DOHH2 (cell line): ENCODE measurements at regions not wholly inside any gene's neighbourhood (a gene's known extent, or its start where the extent isn't known, plus 50 kb on each side); places are given as distances from the start of the nearest gene placed in this dataset.

Experiments
- H3F3A ChIP-seq: fragments of 200-600 bp; sonication (generic), shearing (Covaris generic); 2 replicates; pipeline ENCODE4 v1.6.0; 2016; ENCODE audit warnings: antibody characterized with exemption, mild to moderate bottlenecking; ENCODE audit not compliant: control insufficient read depth, insufficient read depth
- H3K27ac ChIP-seq: fragments of 200-600 bp; sonication (generic); 2 replicates; pipeline ENCODE4 v1.5.1; 2014; ENCODE audit warnings: low read depth, mild to moderate bottlenecking, low read length, moderate library complexity
- H3K27me3 ChIP-seq: fragments of 200-600 bp; sonication (generic); 2 replicates; pipeline ENCODE4 v1.6.1; 2014; ENCODE audit warnings: mild to moderate bottlenecking, low read length, mixed read lengths; ENCODE audit not compliant: control insufficient read depth
- H3K36me3 ChIP-seq: fragments of 200-600 bp; sonication (generic); 2 replicates; pipeline ENCODE4 v1.6.1; 2014; ENCODE audit warnings: mild to moderate bottlenecking, low read length, moderate library complexity, mixed read lengths; ENCODE audit not compliant: control insufficient read depth
- H3K4me1 ChIP-seq: fragments of 200-600 bp; sonication (generic); 2 replicates; pipeline ENCODE4 v1.6.1; 2014; ENCODE audit warnings: mild to moderate bottlenecking, low read length, mixed read lengths; ENCODE audit not compliant: control insufficient read depth
- H3K4me2 ChIP-seq: fragments of 200-600 bp; sonication (generic); 2 replicates; pipeline ENCODE4 v1.6.0; 2014; ENCODE audit warnings: mild to moderate bottlenecking, low read length, moderate library complexity
- H3K4me3 ChIP-seq: fragments of 200-600 bp; sonication (generic); 2 replicates; pipeline ENCODE4 v1.5.1; 2014; ENCODE audit warnings: mild to moderate bottlenecking, low read length, mixed read lengths
- H3K79me2 ChIP-seq: fragments of 200-600 bp; sonication (generic); 2 replicates; pipeline ENCODE4 v1.6.1; 2014; ENCODE audit warnings: mild to moderate bottlenecking, low read length, mixed read lengths; ENCODE audit not compliant: control insufficient read depth
- H3K9me2 ChIP-seq: fragments of 200-600 bp; sonication (generic); replicated peaks from 2 replicates; pipeline ENCODE4 v1.6.1; 2014; ENCODE audit warnings: mild to moderate bottlenecking, low read length, mixed read lengths; ENCODE audit not compliant: control insufficient read depth
- H3K9me3 ChIP-seq: fragments of 200-600 bp; sonication (generic); 2 replicates; pipeline ENCODE4 v1.6.1; 2014; ENCODE audit warnings: antibody characterized with exemption, low read length, mixed read lengths; ENCODE audit not compliant: control insufficient read depth, insufficient read depth
- H4K20me1 ChIP-seq: fragments of 200-600 bp; sonication (generic); 2 replicates; pipeline ENCODE4 v1.6.0; 2014; ENCODE audit warnings: low read depth, mild to moderate bottlenecking, antibody characterized with exemption, low read length, moderate library complexity; ENCODE audit not compliant: control insufficient read depth, insufficient read depth
- CTCF ChIP-seq: fragments of 200-600 bp; sonication (generic); IDR thresholded peaks from one replicate; pipeline ENCODE4 v1.5.1; 2014; ENCODE audit warnings: antibody characterized with exemption, mild to moderate bottlenecking, low read depth, low read length; ENCODE audit not compliant: poor library complexity, severe bottlenecking
- EZH2phosphoT487 ChIP-seq: fragments of 200-600 bp; sonication (generic); IDR thresholded peaks from 2 replicates; pipeline ENCODE4 v1.6.1; 2017; ENCODE audit warnings: borderline replicate concordance, mild to moderate bottlenecking, antibody characterized with exemption, low read length, moderate library complexity, mixed read lengths

GRCh38 chr12:40587970-40588369, 104.3 kb upstream of the CNTN1 start:
- no peaks in the 10 kb centered on the region for H3F3A ChIP-seq
- no peaks in the 10 kb centered on the region for H3K9me3 ChIP-seq
- no peaks in the 10 kb centered on the region for H3K36me3 ChIP-seq
- no peaks in the 10 kb centered on the region for H3K27me3 ChIP-seq
- H3K27ac ChIP-seq: no peak overlapping the region
- no peak for TF ChIP-seq EZH2phosphoT487
- no peak for TF ChIP-seq CTCF
- H3K9me2 ChIP-seq: no peaks in the 10 kb centered on the region
- no peak overlapping the region for H3K4me3 ChIP-seq
- no peaks in the 10 kb centered on the region for H3K4me1 ChIP-seq
- H3K79me2 ChIP-seq: no peaks in the 10 kb centered on the region
- no peaks in the 10 kb centered on the region for H4K20me1 ChIP-seq
- H3K4me2 ChIP-seq: no peak overlapping the region

- no peak overlapping the region for H3K27ac ChIP-seq
- H3K4me3 ChIP-seq: no peak overlapping the region
- no peaks in the 10 kb centered on the region for H3F3A ChIP-seq
- H3K4me1 ChIP-seq: no peaks in the 10 kb centered on the region
- TF ChIP-seq CTCF: no peak
- TF ChIP-seq EZH2phosphoT487: no peak
- no peaks in the 10 kb centered on the region for H3K9me2 ChIP-seq
- H4K20me1 ChIP-seq: no peaks in the 10 kb centered on the region
- H3K27me3 ChIP-seq: no peaks in the 10 kb centered on the region
- no peaks in the 10 kb centered on the region for H3K9me3 ChIP-seq
- no peaks in the 10 kb centered on the region for H3K79me2 ChIP-seq
- no peaks in the 10 kb centered on the region for H3K36me3 ChIP-seq
- H3K4me2 ChIP-seq: no peak overlapping the region
Observed at GRCh38 chr12:40597133-40597532, 95.1 kb upstream of the CNTN1 start.

- no peaks in the 10 kb centered on the region for H3K9me3 ChIP-seq
- H3K9me2 ChIP-seq: no peaks in the 10 kb centered on the region
- TF ChIP-seq EZH2phosphoT487 (no peak), CTCF (no peak)
Observed at GRCh38 chr12:40598073-40598472, 94.2 kb upstream of the CNTN1 start.

GRCh38 chr12:40602562-40602961, 89.7 kb upstream of the CNTN1 start:
- Histone ChIP-seq H3K4me1 (no peaks in the 10 kb centered on the region), H3K9me2 (no peaks in the 10 kb centered on the region), H3K79me2 (no peaks in the 10 kb centered on the region), H4K20me1 (no peaks in the 10 kb centered on the region), H3K27ac (no peak overlapping the region), H3K9me3 (no peaks in the 10 kb centered on the region), H3K4me2 (no peak overlapping the region), H3K4me3 (no peak overlapping the region), H3K27me3 (no peaks in the 10 kb centered on the region), H3K36me3 (no peaks in the 10 kb centered on the region), H3F3A (no peaks in the 10 kb centered on the region)
- TF ChIP-seq CTCF: no peak
- TF ChIP-seq EZH2phosphoT487: no peak

More at GRCh38 chr12:40598073-40598472, 94.2 kb upstream of the CNTN1 start:
- Histone ChIP-seq H4K20me1 (no peaks in the 10 kb centered on the region), H3K36me3 (no peaks in the 10 kb centered on the region), H3K79me2 (no peaks in the 10 kb centered on the region), H3F3A (no peaks in the 10 kb centered on the region), H3K4me3 (no peak overlapping the region), H3K4me2 (no peak overlapping the region), H3K4me1 (no peaks in the 10 kb centered on the region), H3K27ac (no peak overlapping the region), H3K27me3 (no peaks in the 10 kb centered on the region)
